NCI-H774 (cell line): ENCODE measurements at regions not wholly inside any gene's neighbourhood (a gene's known extent, or its start where the extent isn't known, plus 50 kb on each side); places are given as distances from the start of the nearest gene placed in this dataset.

ENCODE experiments used
- DNase-seq: peaks from one replicate; lab custom pipeline; 2025; lab: John Stamatoyannopoulos, UW

DNA sequence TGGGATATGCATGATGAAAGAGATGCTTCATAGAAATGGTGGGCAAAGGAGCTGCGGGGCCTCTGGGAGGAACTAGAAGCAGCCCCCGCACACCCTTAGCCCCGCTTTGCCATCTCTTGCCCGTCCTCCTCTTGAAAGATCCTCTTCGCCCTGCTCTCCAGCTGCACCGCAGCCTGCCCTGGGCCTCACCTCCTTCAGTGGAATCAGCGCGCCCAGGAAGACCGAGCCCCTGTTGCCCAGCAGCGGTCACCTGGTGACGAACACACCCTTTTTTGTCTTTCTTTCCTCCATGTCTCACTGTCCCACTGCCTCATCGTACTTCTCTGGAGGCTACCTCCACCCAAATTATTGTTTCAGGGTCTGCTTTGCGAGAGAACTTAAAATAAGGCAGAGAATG lies 807.6 kb downstream of the UQCRFS1 start:
- DNase-seq: no peak

DNA sequence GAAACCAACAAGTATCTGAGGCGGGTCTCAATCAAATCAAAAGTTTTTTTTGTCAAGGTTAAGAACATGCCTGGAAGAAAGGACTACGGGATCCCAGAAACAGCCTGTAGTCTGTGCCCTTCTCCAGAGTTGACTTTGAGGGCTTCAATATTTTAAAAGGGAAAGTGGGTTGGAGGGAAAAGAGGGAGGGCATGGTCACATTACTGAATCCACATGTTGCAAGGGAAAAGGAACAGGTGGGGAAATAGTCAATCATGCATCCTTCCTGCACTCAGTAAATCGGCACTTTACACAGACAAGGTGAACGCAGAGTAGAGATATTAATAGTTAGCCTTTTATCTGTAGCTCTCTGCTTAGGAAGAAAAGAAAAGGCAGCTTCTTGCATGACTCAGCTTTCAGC lies 808.5 kb downstream of the UQCRFS1 start:
- DNase-seq: no peak

DNA sequence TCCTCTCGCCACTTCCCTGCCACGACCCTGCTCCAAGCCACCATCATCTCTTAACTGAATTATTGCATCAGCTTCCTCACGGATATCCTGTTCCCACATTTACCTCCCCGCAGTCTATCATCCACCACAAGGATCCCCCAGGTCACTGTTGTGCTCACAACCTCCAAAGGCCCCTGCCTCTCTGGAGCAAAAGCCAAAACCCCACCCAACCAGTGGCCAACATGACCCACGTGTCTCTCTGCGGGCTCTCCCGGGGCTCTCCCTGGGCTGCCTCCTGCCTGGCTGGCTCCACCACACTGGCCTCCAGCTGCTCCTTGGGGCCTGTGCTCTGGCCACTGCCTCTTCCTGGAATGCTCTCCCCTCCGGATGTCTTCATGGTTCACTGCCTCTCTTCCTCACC lies 809.3 kb downstream of the UQCRFS1 start:
- DNase-seq: no peak

DNA sequence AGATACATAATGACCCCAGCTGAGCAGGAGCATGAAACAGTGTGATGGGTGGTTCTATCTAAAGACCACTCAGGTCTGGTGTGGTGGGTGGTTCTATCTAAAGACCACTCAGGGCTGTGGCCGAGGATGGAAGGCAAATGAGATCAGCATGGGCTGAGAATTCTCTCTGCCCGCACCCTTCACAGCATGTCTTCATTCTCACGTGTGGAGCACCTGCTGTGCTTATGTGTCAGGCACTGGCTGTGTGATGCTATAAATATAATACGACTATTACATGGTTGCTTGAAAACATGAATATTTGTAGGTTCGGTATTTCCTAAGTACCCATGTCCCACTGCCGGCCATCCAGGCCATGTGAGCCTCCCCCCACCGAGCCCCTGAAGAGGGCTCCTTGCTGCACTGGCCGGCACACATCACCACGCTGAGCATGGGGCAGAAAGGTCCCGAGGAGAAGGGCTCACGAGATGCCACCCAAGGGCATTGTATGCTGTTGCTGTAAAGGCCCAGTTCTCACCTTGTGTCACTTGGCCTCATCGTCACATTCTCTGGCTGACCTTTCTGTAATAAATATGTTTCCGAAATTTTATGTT lies 810.2 kb downstream of the UQCRFS1 start:
- no peak for DNase-seq

DNA sequence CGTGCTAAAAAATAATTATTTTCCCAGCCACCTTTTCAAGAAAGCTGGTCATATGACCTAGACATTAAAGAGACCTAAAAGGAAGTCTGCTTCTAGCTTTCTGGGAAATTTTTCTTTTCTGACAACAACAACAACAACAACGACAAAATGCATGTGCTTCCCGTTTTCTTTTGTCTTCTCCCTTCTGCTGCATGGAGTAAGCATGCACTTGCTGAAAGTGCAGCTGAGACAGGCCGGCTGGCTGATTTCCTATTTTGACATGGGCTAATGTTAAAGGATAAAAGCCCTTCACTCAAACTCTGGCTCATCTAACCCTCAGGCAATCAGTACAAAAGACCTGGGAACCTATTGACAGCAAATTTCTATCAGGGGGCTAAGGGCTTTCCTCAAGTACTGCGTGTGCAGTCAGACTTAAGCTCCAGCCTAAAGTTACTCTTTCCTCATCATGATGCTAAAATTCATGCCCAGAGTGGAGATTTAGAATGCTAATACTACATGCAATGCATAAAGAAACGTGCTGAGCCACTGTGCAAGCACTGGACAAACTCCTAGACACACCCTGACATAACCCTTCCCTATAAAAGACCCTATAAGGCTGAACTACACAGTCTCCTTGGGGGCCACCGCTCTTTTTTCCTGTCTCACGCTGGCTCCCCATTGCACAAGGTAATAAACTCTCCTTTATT lies 811.1 kb downstream of the UQCRFS1 start:
- DNase-seq: no peak

DNA sequence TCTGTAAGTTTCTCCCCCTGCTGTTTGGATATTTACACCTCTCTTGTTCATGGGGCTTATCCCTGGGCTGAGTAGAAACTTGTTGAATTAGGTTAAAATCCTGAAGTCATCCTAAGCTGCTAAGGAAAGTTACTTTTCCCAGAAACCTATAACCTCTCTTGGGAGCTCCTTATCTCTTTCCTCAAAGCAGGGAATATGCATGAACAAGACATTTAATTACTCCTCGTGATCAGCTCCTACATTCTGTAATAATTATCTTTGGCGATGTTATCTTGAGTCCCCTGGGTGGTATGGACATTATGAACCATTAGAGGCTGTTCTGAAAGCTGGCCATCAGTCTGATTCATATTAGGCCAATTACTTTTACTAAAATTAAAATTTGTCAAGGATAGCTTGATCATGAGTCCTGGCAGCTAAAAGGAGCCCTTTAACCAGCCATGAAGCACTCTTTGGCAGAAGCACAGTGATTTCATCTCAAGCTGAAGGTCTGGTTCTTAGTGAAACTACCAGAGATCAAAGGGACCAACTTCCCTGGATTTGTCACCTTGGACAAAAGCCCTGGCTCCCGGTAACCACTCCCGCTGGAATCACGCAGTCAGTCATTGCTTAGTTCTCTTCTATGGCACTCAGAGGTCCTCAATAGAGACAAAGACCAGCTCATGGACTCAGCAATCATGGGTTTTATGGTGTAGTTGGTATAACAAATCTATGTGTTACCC lies 811.8 kb downstream of the UQCRFS1 start:
- no peak for DNase-seq

DNA sequence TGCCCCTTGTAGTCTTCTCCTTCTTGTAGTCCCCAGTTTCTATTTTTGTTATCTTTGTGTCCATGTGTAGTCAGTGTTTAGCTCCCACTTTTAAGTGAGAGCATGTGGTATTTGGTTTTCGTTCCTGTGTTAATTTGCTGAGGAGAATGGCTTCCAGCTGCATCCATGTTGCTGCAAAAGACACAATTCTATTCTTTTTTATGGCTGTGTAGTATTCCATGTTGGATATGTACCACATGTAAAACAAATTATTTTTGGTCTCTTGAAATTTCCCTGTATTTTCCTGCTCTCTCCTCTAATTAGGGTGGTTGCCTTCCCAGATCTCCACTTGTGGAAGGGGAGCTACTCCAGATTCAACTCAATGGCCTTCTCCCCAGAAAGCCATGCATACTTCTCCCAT lies 813.8 kb downstream of the UQCRFS1 start:
- no peak for DNase-seq

DNA sequence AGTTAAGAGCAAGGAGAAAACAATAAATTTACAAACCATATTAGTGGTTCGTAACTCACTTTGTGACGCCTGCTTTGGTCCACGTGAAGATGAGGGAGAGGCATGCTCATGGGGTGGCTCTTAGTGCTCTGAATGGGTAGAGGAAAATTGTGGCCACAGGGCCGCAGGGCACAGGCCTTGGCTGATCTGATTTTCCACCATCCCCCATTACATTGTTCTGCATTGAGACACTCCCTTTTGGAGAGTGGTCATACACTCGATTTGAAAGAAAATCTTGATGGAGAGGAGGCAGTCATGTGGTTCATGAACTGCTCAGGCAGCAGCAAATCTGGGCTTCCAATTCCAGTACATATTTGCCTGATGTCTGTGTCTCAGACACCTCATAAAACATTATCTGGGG lies 815.2 kb downstream of the UQCRFS1 start:
- DNase-seq: no peak

DNA sequence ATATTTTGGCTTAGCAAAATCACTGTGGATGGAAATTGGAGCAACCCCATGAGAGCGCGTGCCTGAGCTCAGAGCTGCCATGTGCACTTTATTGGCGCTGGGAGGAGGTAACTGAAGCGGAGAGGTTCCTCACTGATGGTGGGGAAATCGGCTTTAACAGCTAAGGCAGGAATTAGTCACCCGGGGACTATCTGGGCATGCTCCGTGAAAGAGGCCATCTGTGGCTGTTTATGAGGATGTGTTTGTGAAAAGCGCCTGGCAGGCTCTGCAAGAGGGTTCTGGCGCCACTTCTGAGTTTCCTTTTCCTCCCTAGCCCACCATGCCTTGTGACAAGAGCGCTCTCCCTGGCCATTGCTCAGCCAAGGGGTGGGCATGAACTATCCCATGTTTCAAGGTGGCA lies 815.6 kb downstream of the UQCRFS1 start:
- DNase-seq: no peak

DNA sequence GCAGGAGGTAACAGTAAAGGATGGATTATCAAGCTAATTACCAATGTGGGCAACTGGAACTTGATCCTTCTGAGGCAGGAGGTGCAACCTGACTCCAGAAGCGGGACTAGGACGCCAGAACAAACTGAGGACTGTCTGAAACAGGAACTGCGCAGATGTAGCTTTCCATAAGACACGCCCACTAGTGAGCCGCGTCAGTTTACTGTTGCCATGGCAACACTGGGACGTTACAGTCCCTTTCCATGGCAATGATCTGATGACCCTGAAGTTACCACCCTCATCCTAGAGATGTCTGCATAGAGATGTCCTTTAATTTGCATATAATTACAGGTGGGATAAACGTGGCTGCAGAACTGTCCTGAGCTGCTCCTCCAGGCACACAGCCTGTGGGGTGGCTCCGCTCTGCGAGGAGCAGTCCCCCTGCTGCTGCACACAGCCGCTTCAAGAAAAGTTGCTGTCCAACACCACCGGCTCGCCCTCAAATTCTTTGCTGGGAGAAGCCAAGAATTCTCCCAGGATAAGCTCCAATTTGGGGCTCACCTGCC lies 816.6 kb downstream of the UQCRFS1 start:
- DNase-seq: peak; percentile 30

DNA sequence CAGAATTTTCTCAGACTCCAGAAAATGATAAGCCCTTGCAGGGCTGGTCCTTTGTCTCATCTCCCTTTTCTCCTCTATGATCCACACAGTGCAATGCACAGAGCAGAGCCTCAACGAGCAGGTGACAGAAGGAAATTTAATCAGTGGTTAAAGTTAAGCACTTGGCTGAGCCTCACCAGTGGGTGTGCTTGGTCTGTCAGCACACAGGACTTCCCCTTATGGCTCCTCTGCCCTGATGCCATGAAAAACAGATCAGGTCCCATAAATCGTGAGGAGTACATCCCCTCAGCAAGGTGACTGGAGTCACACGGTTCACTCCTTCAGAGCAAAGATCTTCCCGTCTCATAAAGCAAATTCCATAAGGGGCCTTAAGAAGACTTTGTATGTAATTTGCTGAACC lies 818.2 kb downstream of the UQCRFS1 start:
- no peak for DNase-seq

DNA sequence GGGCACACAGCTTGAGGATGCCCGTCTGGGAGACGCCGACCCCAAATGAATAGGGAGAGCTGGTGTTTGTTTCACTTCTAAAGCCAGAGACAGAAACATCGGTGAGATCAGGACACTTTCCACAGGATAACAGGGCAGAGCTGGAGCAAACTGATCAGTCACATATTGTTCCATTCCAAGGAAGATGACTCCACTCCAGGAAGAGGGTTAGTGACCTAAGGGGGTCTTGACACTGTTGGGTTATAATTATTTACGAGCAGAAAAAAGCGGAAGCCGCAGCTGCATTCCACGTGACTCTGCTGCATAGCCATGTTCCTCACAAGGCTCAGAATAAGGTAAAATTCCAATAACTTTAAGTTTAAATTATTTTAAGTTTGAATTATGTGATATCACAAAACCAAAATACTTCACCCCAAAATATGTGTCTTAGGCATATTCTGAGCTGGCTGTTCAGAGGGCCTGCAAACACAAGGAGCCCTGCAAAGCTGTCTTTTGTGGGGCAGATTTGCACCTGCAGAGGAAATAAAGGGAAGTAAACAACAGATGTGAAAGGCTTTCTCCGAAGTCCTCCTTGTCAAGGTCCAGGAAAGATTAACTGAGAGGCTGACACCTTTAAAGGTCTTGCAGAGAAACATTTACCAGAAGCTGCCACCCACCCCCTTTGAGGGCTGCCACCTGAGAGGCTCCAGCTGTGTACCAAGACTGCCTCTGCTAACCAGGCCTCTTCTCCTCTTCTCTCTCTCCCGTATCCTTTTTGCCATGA lies 819.2 kb downstream of the UQCRFS1 start:
- DNase-seq: no peak

DNA sequence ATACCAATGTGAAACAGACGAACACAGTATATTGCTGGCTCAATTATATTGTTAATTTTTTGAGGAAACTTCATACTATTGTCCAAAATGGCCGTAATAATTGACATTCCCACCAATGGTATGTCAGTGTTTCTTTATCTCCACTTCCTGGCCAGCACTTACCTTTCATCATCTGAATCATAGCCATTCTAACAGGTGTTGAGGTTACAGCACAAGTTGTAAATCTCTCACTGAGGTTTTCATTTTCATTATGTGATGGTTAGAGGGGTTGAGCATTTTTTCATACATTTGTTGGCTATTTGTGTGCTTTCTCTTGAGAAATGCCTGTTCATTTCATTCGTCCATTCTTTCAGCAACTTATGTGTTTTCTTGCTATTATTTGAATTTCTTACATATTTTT lies 824.0 kb downstream of the UQCRFS1 start:
- DNase-seq: no peak

DNA sequence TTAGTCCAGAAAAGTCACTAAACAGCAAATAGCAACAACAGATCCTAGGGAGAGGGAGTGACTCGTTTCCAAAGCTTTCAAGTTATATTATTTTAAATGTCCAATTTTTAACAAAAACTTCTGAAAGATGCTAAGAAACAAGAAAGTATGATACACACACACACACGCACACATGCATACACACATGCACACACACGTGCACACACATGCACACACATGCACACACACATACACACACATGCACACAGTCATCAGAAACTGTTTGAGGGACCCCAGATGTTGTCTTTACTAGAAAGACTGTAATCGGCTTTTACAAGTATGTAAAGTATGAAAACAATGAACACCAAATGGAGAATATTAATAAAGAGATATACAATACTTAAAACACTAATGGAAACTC lies 825.4 kb downstream of the UQCRFS1 start:
- no peak for DNase-seq

DNA sequence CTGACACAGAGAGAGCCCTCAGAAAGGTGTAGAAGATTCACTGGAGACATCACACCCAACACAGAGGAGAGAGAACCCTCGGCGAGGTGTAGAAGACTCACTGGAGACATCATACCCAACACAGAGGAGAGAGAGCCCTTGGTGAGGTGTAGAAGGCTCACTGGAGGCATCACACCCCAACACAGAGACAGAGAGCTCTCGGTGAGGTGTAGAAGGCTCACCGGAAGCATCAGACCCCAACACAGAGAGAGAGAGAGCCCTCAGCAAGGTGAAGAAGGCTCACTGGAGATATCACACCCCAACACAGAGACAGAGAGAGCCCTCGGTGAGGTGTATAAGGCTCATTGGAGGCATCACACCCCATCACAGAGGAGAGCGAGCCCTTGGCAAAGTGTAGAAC lies 826.5 kb downstream of the UQCRFS1 start:
- DNase-seq: no peak

DNA sequence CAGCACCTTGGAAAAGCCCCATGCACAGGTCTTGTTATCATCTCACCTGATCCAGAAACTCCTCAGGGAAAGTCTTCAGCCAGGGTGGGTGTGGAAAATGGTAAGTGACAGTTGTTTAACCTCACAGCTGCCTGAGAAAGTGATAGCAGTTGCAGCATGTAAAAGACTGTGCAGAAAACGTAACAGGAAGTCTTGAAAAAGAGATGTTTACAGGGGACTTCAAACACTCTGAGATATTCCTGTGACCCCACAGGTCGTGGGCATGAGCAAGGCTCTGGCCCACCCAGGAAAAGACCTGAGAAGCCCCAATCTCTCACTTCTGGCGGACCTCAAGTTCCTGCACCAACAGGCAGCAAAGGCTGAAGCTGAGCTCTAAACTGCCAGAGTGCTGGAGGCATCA lies 826.9 kb downstream of the UQCRFS1 start:
- no peak for DNase-seq

DNA sequence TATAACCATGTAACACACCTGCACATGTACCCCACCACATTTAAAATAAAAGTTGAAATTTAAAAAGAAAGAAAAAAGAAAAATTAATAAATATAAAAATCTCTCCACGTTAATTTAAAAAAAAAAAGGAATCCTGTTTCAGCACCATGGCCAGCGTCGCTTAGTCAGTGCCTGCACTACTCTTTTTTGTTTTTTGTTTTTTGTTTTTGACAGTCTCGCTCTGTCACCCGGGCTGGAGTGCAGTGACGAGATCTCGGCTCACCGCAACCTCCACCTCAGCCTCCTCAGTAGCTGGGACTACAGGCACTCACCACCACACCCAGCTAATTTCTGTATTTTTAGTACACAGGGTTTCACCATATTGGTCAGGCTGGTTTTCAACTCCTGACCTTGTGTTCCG lies 835.9 kb downstream of the UQCRFS1 start:
- no peak for DNase-seq

DNA sequence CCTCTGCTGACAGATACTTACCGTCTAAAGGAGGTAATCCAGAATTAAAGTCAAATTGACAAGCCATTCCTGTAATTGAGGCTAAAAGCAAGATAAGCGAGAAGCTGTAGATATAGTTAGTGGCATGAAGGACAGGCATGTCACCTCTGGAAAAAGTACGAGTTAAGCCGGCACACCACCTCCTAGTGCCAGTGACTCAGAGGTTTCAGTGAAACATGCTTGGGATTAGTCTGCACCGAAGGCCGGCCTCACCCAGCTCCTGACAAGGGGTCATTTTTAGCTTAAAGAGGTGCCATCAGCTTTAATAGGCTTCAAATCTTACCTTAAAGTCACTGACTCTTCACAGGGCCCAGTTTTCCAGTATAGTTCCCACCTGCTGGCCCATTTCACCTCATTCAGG lies 838.0 kb downstream of the UQCRFS1 start:
- no peak for DNase-seq

DNA sequence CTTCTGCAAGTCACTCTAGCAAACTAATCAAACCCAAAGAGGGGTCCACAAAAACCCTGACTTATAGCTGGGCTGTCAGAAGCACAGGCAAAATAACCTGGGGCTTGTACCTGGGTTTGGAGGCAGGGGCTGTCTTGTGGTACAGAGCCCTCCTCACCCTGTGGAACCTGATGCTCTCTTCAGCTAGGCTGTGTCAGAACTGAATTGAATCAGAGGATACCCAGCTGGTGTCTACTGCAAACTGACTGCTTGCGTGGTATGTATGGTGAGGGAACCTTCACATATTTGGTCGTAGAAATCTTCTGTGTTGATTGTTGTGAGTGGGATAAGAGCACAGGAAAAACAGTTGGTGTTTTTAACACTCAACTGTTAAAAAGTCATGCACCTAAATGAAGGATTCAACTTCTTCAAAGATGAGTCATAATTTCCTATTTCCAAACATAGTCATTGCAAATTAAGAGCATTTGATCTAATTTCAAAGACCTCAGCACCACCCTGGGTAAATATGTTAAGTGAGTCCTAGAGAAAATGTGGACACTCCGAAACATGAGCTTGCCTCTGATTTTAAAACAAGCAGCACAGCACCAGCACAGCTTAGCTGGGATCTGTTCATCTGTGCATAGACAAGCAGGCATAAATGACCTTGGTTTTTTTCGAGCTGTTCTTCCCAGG lies 840.2 kb downstream of the UQCRFS1 start:
- DNase-seq: no peak

DNA sequence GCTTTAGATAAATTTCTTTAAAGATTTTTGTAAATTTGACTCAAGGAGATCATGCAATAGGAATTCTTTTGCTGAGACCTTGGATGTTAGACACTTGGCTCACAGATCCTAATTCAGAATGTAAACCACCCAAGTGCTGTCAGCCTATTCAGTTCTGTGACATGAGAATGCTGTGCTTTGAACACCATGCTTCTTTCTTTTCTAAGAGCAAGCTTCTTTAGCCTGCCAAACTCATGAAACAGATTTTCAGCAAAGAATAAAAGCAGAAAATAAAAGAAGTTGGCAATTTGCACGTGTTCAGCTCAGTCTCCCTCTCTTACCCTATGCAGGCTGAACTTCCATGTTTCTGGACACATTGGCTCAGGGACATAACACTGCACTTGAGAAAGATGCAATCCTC lies 845.8 kb downstream of the UQCRFS1 start:
- DNase-seq: no peak

DNA sequence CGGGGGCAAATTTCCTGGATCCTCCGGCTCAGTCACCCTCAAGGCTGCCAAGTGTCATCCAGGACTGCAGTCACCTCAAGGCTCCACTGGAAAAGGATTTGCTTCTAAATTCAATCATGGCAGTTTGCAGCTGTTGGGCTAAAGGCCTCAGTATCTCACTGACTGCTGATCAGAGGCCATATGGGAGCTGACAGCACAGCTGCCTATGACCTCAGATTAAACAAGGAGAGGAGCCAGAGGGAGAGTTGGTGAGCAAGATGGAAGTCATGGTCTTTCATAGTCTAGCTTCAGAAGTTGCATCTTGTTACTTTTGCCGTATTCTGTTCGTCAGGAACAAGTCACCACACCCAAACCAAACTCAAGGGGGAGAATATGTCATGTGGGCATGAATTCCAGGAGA lies 849.7 kb downstream of the UQCRFS1 start:
- no peak for DNase-seq
